HCT116 (cell line): ENCODE measurements at regions not wholly inside any gene's neighbourhood (a gene's known extent, or its start where the extent isn't known, plus 50 kb on each side); places are given as distances from the start of the nearest gene placed in this dataset.

Experiments used
- ATAC-seq: fragments of 200-7000 bp; cut with Tn5 transposase; 2 replicates; pipeline ENCODE4 v1.9.1; 2020; ENCODE audit warnings: mild to moderate bottlenecking, moderate library complexity
- BruUV-seq: library from RNA; stranded (reverse); fragments of 400-500 nt; replicated peaks from 2 replicates; lab custom pipeline; 2021; lab: Mats Ljungman, UMichigan
- CTCF ChIA-PET: fragments of 300-600 bp; sonication (Branson Sonifier 250); formaldehyde crosslinking; loops from one replicate; lab custom pipeline; 2021; ENCODE audit warnings: antibody characterized with exemption; lab: Charles Lee
- POLR2A ChIA-PET: fragments of 300-600, 350-600 bp; sonication (Branson Sonifier 250); formaldehyde crosslinking; loops from one replicate; lab custom pipeline; 2021; ENCODE audit warnings: antibody characterized with exemption; lab: Charles Lee
- RAD21 ChIA-PET, 2 experiments: fragments of 300-600 bp; sonication (Branson Sonifier 250); formaldehyde crosslinking; loops; one replicate each; lab custom pipeline; 2023; ENCODE audit warnings: low total read pairs in 2 of 2; ENCODE audit not compliant: uncharacterized antibody in 2 of 2, unreplicated experiment in 2 of 2, low non-redundant PET in 1 of 2; lab: Charles Lee
- DNase-seq: peaks from one replicate; pipeline ENCODE4 v3.0.0-alpha.2; 2010; ENCODE audit warnings: low read depth, low spot score
- H2AFZ ChIP-seq: fragments of 200-600 bp; shearing (Covaris generic), sonication (generic); 2 replicates; pipeline ENCODE4 v1.6.1; 2017; ENCODE audit warnings: low read depth, mixed run types, mixed read lengths, antibody characterized with exemption, low read length; ENCODE audit not compliant: poor library complexity, severe bottlenecking
- H3K27ac ChIP-seq: 2 replicates; pipeline ENCODE4 v1.5.1; 2012; ENCODE audit warnings: low read depth, low read length
- H3K27me3 ChIP-seq: fragments of 200-600 bp; sonication (generic); 2 replicates; pipeline ENCODE4 v1.6.1; 2016; ENCODE audit warnings: mixed run types, low read length, mixed read lengths; ENCODE audit not compliant: insufficient read depth
- H3K36me3 ChIP-seq, 2 experiments: fragments of 200-500 bp in 1 of 2; fragments of 200-600 bp in 1 of 2; sonication (Bioruptor generic) in 1 of 2; sonication (generic) in 1 of 2; 2 replicates each; pipeline versions ENCODE4 v1.5.1 to v1.6.1; 2014 to 2016; ENCODE audit warnings: low read length in 2 of 2, inconsistent platforms in 1 of 2, mixed read lengths in 1 of 2, mixed run types in 1 of 2; ENCODE audit not compliant: insufficient read depth in 2 of 2, control insufficient read depth in 1 of 2
- H3K4me1 ChIP-seq, 2 experiments: fragments of 200-600 bp in 1 of 2; sonication (generic) in 1 of 2; 2 replicates each; pipeline versions ENCODE4 v1.5.1 to v1.6.1; 2012 to 2017; ENCODE audit warnings: low read length in 2 of 2, inconsistent platforms in 1 of 2, mild to moderate bottlenecking in 1 of 2, mixed read lengths in 1 of 2, mixed run types in 1 of 2, moderate library complexity in 1 of 2; ENCODE audit not compliant: insufficient read depth in 2 of 2, control insufficient read depth in 1 of 2
- H3K4me2 ChIP-seq: fragments of 200-600 bp; sonication (generic); 2 replicates; pipeline ENCODE4 v1.6.1; 2017; ENCODE audit warnings: mixed run types, low read length, mixed read lengths
- H3K4me3 ChIP-seq, 2 experiments: fragments of 200-600 bp in 1 of 2; sonication (generic) in 1 of 2; replicated peaks in 1 of 2; 2 replicates each; pipeline ENCODE4 v1.5.1; 2011 to 2016; ENCODE audit warnings: low read length in 2 of 2, control low read depth in 1 of 2, low read depth in 1 of 2, mild to moderate bottlenecking in 1 of 2, mixed read lengths in 1 of 2, mixed run types in 1 of 2
- H3K79me2 ChIP-seq: fragments of 200-600 bp; sonication (generic); 2 replicates; pipeline ENCODE4 v1.6.1; 2017; ENCODE audit warnings: mild to moderate bottlenecking, mixed run types, low read length, moderate library complexity, mixed read lengths; ENCODE audit not compliant: insufficient read depth
- H3K9ac ChIP-seq: fragments of 200-600 bp; sonication (generic); 2 replicates; pipeline ENCODE4 v1.6.1; 2016; ENCODE audit warnings: low read length, mixed read lengths
- H3K9me2 ChIP-seq: fragments of 200-600 bp; sonication (generic), shearing (Covaris generic); 2 replicates; pipeline ENCODE4 v1.6.1; 2017; ENCODE audit warnings: mixed run types, mild to moderate bottlenecking, moderate library complexity; ENCODE audit not compliant: insufficient read depth
- H3K9me3 ChIP-seq, 2 experiments: fragments of 200-500 bp in 1 of 2; fragments of 200-600 bp in 1 of 2; sonication (Bioruptor generic) in 1 of 2; sonication (generic) in 1 of 2; 2 replicates each; pipeline ENCODE4 v1.6.1; 2014 to 2017; ENCODE audit warnings: low read length in 2 of 2, mixed read lengths in 2 of 2, inconsistent platforms in 1 of 2, low read depth in 1 of 2, mild to moderate bottlenecking in 1 of 2, mixed run types in 1 of 2, moderate library complexity in 1 of 2; ENCODE audit not compliant: control insufficient read depth in 1 of 2, insufficient read depth in 1 of 2
- H4K20me1 ChIP-seq: fragments of 200-600 bp; sonication (generic), shearing (Covaris generic); 2 replicates; pipeline ENCODE4 v1.6.1; 2017; ENCODE audit warnings: mixed run types, mild to moderate bottlenecking, moderate library complexity; ENCODE audit not compliant: insufficient read depth
- CEBPB ChIP-seq: IDR thresholded peaks from 2 replicates; pipeline ENCODE4 v1.6.1; 2012; ENCODE audit warnings: low read depth
- EGR1 ChIP-seq: IDR thresholded peaks from 2 replicates; pipeline ENCODE4 v1.6.1; 2012; ENCODE audit warnings: low read depth
- ELF1 ChIP-seq: IDR thresholded peaks from 2 replicates; pipeline ENCODE4 v1.6.1; 2012; ENCODE audit warnings: low read depth, borderline replicate concordance
- POLR2A ChIP-seq: IDR thresholded peaks from 2 replicates; pipeline ENCODE4 v1.7.0; 2011; ENCODE audit warnings: borderline replicate concordance; ENCODE audit not compliant: insufficient read depth, insufficient read length; ENCODE audit errors: extremely low read depth
- POLR2AphosphoS5 ChIP-seq: IDR thresholded peaks from 2 replicates; pipeline ENCODE4 v1.6.1; 2011; ENCODE audit warnings: mild to moderate bottlenecking, low read depth, low read length, moderate library complexity
- SRF ChIP-seq: IDR thresholded peaks from 2 replicates; pipeline ENCODE4 v1.6.1; 2012; ENCODE audit warnings: low read depth
- ZNF274 ChIP-seq: fragments of 200-500 bp; sonication (Bioruptor generic); IDR thresholded peaks from 2 replicates; pipeline ENCODE4 v1.6.1; 2014; ENCODE audit warnings: mild to moderate bottlenecking, low read depth, low read length, inconsistent platforms
- intact Hi-C: fragments of 100-400 bp; cut with micrococcal nuclease; formaldehyde crosslinking; loops from 2 replicates; pipeline ENCODE4 v1.10.0; 2022
- TF ChIP-seq, protein P1 (sequence below): IDR thresholded peaks from 2 replicates; pipeline ENCODE4 v1.6.1; 2012
- TF ChIP-seq, protein P2 (sequence below): IDR thresholded peaks from 2 replicates; pipeline ENCODE4 v1.6.1; 2012; ENCODE audit warnings: low read depth
- TF ChIP-seq, protein P3 (sequence below): IDR thresholded peaks from 2 replicates; pipeline ENCODE4 v1.6.1; 2011; ENCODE audit warnings: mild to moderate bottlenecking, low read length, moderate library complexity; ENCODE audit not compliant: insufficient replicate concordance; ENCODE audit errors: extremely low read depth

DNA sequence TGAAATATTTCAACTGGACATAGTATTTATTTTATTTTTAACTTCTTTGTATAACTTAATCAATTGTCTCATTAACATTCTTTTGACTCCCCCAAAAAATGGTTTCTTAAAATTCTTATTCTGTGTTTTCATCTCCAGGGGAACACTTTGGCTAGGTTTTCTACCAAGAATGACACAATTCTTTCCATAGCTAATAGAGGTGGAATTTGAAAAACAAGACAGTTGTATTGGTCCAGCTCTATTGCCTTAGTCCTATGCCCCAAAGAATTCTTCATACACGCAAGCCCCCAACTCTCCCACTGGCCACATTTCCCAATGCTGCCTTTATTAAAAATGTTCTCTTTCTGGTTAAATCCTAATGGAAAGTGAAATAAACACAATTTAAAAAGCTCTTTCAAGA, 104.7 kb upstream of the PKDCC start:
- no peak overlapping the region for H2AFZ ChIP-seq
- H3K9me3 ChIP-seq: no peaks in the 10 kb centered on the region
- ChIA-PET RAD21 (no interaction called here), POLR2A (no interaction called here), CTCF (no interaction called here)
- H3K4me3 ChIP-seq: no peak overlapping the region
- DNase-seq (no peak), ATAC-seq (no peak)
- TF ChIP-seq EGR1: no peak
- no peak for TF ChIP-seq SRF
- TF ChIP-seq, protein P1, sequence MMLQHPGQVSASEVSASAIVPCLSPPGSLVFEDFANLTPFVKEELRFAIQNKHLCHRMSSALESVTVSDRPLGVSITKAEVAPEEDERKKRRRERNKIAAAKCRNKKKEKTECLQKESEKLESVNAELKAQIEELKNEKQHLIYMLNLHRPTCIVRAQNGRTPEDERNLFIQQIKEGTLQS: no peak
- TF ChIP-seq, protein P2, sequence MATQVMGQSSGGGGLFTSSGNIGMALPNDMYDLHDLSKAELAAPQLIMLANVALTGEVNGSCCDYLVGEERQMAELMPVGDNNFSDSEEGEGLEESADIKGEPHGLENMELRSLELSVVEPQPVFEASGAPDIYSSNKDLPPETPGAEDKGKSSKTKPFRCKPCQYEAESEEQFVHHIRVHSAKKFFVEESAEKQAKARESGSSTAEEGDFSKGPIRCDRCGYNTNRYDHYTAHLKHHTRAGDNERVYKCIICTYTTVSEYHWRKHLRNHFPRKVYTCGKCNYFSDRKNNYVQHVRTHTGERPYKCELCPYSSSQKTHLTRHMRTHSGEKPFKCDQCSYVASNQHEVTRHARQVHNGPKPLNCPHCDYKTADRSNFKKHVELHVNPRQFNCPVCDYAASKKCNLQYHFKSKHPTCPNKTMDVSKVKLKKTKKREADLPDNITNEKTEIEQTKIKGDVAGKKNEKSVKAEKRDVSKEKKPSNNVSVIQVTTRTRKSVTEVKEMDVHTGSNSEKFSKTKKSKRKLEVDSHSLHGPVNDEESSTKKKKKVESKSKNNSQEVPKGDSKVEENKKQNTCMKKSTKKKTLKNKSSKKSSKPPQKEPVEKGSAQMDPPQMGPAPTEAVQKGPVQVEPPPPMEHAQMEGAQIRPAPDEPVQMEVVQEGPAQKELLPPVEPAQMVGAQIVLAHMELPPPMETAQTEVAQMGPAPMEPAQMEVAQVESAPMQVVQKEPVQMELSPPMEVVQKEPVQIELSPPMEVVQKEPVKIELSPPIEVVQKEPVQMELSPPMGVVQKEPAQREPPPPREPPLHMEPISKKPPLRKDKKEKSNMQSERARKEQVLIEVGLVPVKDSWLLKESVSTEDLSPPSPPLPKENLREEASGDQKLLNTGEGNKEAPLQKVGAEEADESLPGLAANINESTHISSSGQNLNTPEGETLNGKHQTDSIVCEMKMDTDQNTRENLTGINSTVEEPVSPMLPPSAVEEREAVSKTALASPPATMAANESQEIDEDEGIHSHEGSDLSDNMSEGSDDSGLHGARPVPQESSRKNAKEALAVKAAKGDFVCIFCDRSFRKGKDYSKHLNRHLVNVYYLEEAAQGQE: no peak
- TF ChIP-seq ZNF274: no peak
- no peak for TF ChIP-seq CEBPB
- no peak for TF ChIP-seq POLR2A
- TF ChIP-seq, protein P3, sequence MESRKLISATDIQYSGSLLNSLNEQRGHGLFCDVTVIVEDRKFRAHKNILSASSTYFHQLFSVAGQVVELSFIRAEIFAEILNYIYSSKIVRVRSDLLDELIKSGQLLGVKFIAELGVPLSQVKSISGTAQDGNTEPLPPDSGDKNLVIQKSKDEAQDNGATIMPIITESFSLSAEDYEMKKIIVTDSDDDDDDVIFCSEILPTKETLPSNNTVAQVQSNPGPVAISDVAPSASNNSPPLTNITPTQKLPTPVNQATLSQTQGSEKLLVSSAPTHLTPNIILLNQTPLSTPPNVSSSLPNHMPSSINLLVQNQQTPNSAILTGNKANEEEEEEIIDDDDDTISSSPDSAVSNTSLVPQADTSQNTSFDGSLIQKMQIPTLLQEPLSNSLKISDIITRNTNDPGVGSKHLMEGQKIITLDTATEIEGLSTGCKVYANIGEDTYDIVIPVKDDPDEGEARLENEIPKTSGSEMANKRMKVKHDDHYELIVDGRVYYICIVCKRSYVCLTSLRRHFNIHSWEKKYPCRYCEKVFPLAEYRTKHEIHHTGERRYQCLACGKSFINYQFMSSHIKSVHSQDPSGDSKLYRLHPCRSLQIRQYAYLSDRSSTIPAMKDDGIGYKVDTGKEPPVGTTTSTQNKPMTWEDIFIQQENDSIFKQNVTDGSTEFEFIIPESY: no peak
- TF ChIP-seq POLR2AphosphoS5: no peak
- TF ChIP-seq ELF1: no peak
- no peaks in the 10 kb centered on the region for H3K4me1 ChIP-seq
- H3K27ac ChIP-seq: no peak overlapping the region
- intact Hi-C loops: no loop called here
- no peaks in the 10 kb centered on the region for H3K36me3 ChIP-seq
- H3K79me2 ChIP-seq: no peaks in the 10 kb centered on the region
- H3K9me2 ChIP-seq: no peaks in the 10 kb centered on the region
- H3K4me2 ChIP-seq: no peak overlapping the region
- H4K20me1 ChIP-seq: no peaks in the 10 kb centered on the region
- BruUV-seq: no TSS peak
- H3K9ac ChIP-seq: no peak overlapping the region
- peaks cover 27% of the 10 kb centered on the region for H3K27me3 ChIP-seq
